HEK293 (cell line): ENCODE measurements at regions not wholly inside any gene's neighbourhood (a gene's known extent, or its start where the extent isn't known, plus 50 kb on each side); places are given as distances from the start of the nearest gene placed in this dataset.

Experiments
- ATF2 ChIP-seq: fragments of 450-650 bp; formaldehyde crosslinking; IDR thresholded peaks from 2 replicates; pipeline ENCODE4 v1.5.1; 2016; ENCODE audit warnings: missing biosample characterization, missing genetic modification characterization, low read depth
- BCL11A ChIP-seq: fragments of 450-650 bp; formaldehyde crosslinking; IDR thresholded peaks from 2 replicates; pipeline ENCODE4 v1.5.1; 2016; ENCODE audit warnings: low read depth, missing biosample characterization, missing genetic modification characterization
- CTCF ChIP-seq: fragments of 450-650 bp; formaldehyde crosslinking; IDR thresholded peaks from 2 replicates; pipeline ENCODE4 v1.5.1; 2016; ENCODE audit warnings: missing biosample characterization, missing genetic modification characterization
- GFI1B ChIP-seq: fragments of 450-650 bp; formaldehyde crosslinking; IDR thresholded peaks from 2 replicates; pipeline ENCODE4 v1.5.1; 2016; ENCODE audit warnings: missing biosample characterization, missing genetic modification characterization
- PRDM4 ChIP-seq: fragments of 450-650 bp; formaldehyde crosslinking; IDR thresholded peaks from 2 replicates; pipeline ENCODE4 v1.5.1; 2017; ENCODE audit warnings: missing biosample characterization, missing genetic modification characterization
- SP7 ChIP-seq: fragments of 450-650 bp; formaldehyde crosslinking; IDR thresholded peaks from 2 replicates; pipeline ENCODE4 v1.5.1; 2016; ENCODE audit warnings: missing biosample characterization, missing genetic modification characterization
- YY1 ChIP-seq: fragments of 450-650 bp; formaldehyde crosslinking; IDR thresholded peaks from 2 replicates; pipeline ENCODE4 v1.5.1; 2018; ENCODE audit warnings: missing biosample characterization, missing genetic modification characterization
- ZNF146 ChIP-seq: fragments of 450-650 bp; formaldehyde crosslinking; IDR thresholded peaks from 2 replicates; pipeline ENCODE4 v1.5.1; 2016; ENCODE audit warnings: missing biosample characterization, missing genetic modification characterization
- ZNF223 ChIP-seq: fragments of 450-650 bp; formaldehyde crosslinking; IDR thresholded peaks from 2 replicates; pipeline ENCODE4 v1.5.1; 2016; ENCODE audit warnings: missing biosample characterization, missing genetic modification characterization
- ZNF239 ChIP-seq: fragments of 450-650 bp; formaldehyde crosslinking; IDR thresholded peaks from 2 replicates; pipeline ENCODE4 v1.5.1; 2016; ENCODE audit warnings: missing biosample characterization, missing genetic modification characterization
- ZNF37A ChIP-seq: fragments of 450-650 bp; IDR thresholded peaks from 2 replicates; pipeline ENCODE4 v1.5.1; 2018; ENCODE audit warnings: missing biosample characterization, missing genetic modification characterization
- ZNF530 ChIP-seq: fragments of 450-650 bp; formaldehyde crosslinking; IDR thresholded peaks from 2 replicates; pipeline ENCODE4 v1.5.1; 2016; ENCODE audit warnings: low read depth, missing biosample characterization, missing genetic modification characterization
- ZNF76 ChIP-seq: fragments of 450-650 bp; formaldehyde crosslinking; IDR thresholded peaks from 2 replicates; pipeline ENCODE4; 2016; ENCODE audit warnings: low read depth, missing biosample characterization, missing genetic modification characterization, borderline replicate concordance
- ZNF768 ChIP-seq: fragments of 450-650 bp; formaldehyde crosslinking; IDR thresholded peaks from 2 replicates; pipeline ENCODE4 v1.5.1; 2018; ENCODE audit warnings: missing biosample characterization, mild to moderate bottlenecking, missing genetic modification characterization

GRCh38 chr12:72133497-72134055 lies 138.6 kb upstream of the TRHDE start:
- TF ChIP-seq CTCF (tag by site-specific recombination) (no peak), BCL11A (tag by site-specific recombination) (no peak), ZNF530 (tag by site-specific recombination) (no peak), YY1 (tag by site-specific recombination) (no peak), ZNF76 (tag by site-specific recombination) (no peak), ZNF223 (tag by site-specific recombination) (no peak), SP7 (tag by site-specific recombination) (no peak), ZNF768 (no peak), ZNF146 (tag by site-specific recombination) (no peak), GFI1B (tag by site-specific recombination) (no peak), ZNF239 (tag by site-specific recombination) (no peak), ZNF37A (no peak), PRDM4 (tag by site-specific recombination) (no peak), ATF2 (no peak)
